ENCODE measurements at regions not wholly inside any gene's neighbourhood (a gene's known extent, or its start where the extent isn't known, plus 50 kb on each side); places are given as distances from the start of the nearest gene placed in this dataset.

DNA sequence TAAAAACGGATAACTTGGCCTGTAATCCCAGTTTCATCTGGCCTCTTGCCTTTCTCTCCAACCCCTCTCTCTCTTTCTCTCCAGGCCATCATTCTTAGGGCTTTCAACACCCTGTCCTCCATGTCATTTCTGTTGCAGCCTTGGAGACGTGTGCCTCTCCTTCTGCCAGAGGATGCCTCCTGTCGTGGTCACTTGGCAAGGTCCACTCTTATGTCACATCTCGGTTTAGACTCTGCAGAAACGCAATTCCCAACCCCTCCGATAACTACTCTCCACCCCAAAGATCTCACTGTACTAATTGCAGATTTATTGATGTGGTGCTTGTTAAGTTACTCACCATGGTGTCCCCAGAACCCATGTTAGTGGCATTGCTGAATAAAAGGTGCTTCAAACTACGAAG, 787.3 kb upstream of the RBFOX1 start:
- TF ChIP-seq, protein P1, sequence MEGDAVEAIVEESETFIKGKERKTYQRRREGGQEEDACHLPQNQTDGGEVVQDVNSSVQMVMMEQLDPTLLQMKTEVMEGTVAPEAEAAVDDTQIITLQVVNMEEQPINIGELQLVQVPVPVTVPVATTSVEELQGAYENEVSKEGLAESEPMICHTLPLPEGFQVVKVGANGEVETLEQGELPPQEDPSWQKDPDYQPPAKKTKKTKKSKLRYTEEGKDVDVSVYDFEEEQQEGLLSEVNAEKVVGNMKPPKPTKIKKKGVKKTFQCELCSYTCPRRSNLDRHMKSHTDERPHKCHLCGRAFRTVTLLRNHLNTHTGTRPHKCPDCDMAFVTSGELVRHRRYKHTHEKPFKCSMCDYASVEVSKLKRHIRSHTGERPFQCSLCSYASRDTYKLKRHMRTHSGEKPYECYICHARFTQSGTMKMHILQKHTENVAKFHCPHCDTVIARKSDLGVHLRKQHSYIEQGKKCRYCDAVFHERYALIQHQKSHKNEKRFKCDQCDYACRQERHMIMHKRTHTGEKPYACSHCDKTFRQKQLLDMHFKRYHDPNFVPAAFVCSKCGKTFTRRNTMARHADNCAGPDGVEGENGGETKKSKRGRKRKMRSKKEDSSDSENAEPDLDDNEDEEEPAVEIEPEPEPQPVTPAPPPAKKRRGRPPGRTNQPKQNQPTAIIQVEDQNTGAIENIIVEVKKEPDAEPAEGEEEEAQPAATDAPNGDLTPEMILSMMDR (IDR thresholded peaks at IDR 0.05; ENCODE audit: low read depth, low read length), result no peak
- no peak for TF ChIP-seq EZH2phosphoT487 (IDR thresholded peaks at IDR 0.05; ENCODE audit: low read depth)
